Loucy (cell line): ENCODE measurements at regions not wholly inside any gene's neighbourhood (a gene's known extent, or its start where the extent isn't known, plus 50 kb on each side); places are given as distances from the start of the nearest gene placed in this dataset.

Experiments used
- H2AFZ ChIP-seq: fragments of 200-600 bp; sonication (generic); 2 replicates; pipeline ENCODE4 v1.6.0; 2016; ENCODE audit warnings: antibody characterized with exemption, mild to moderate bottlenecking, low read length, moderate library complexity
- H3F3A ChIP-seq: fragments of 200-600 bp; 2 replicates; pipeline ENCODE4 v1.6.0; 2016; ENCODE audit warnings: antibody characterized with exemption, low read depth, mild to moderate bottlenecking
- H3K27me3 ChIP-seq: fragments of 200-600 bp; sonication (generic); 2 replicates; pipeline ENCODE4 v1.6.1; 2014; ENCODE audit warnings: low read length, mild to moderate bottlenecking; ENCODE audit not compliant: insufficient read depth, poor library complexity, severe bottlenecking
- H3K36me3 ChIP-seq: fragments of 200-600 bp; sonication (generic); 2 replicates; pipeline ENCODE4 v1.6.1; 2016; ENCODE audit warnings: low read length; ENCODE audit not compliant: insufficient read depth
- H3K4me1 ChIP-seq: fragments of 200-600 bp; sonication (generic); 2 replicates; pipeline ENCODE4 v1.5.1; 2014; ENCODE audit warnings: low read length, mild to moderate bottlenecking; ENCODE audit not compliant: insufficient read depth, poor library complexity, severe bottlenecking
- H3K4me2 ChIP-seq: fragments of 200-600 bp; sonication (generic); 2 replicates; pipeline ENCODE4 v1.6.0; 2014; ENCODE audit warnings: antibody characterized with exemption, low read length, low read depth, mild to moderate bottlenecking; ENCODE audit not compliant: poor library complexity, severe bottlenecking
- H3K4me3 ChIP-seq: fragments of 200-600 bp; sonication (generic); 2 replicates; pipeline ENCODE4 v1.5.1; 2014; ENCODE audit warnings: low read length, mild to moderate bottlenecking, mixed read lengths; ENCODE audit not compliant: poor library complexity, severe bottlenecking
- H3K79me2 ChIP-seq: fragments of 200-600 bp; sonication (generic); 2 replicates; pipeline ENCODE4 v1.6.1; 2014; ENCODE audit warnings: low read length; ENCODE audit not compliant: insufficient read depth
- H3K9ac ChIP-seq: fragments of 200-600 bp; sonication (generic); 2 replicates; pipeline ENCODE4 v1.6.0; 2014; ENCODE audit warnings: mild to moderate bottlenecking, low read depth, low read length, moderate library complexity; ENCODE audit not compliant: poor library complexity, severe bottlenecking
- H3K9me2 ChIP-seq: fragments of 200-600 bp; sonication (generic); replicated peaks from 2 replicates; pipeline ENCODE4 v1.6.1; 2016; ENCODE audit warnings: low read depth, low read length, mixed read lengths
- H3K9me3 ChIP-seq: fragments of 200-600 bp; sonication (generic); 2 replicates; pipeline ENCODE4 v1.6.1; 2014; ENCODE audit warnings: mild to moderate bottlenecking, antibody characterized with exemption, low read length, low read depth; ENCODE audit not compliant: insufficient read depth
- H4K20me1 ChIP-seq: fragments of 200-600 bp; sonication (generic); 2 replicates; pipeline ENCODE4 v1.6.0; 2014; ENCODE audit warnings: antibody characterized with exemption, low read length, mild to moderate bottlenecking; ENCODE audit not compliant: insufficient read depth, poor library complexity, severe bottlenecking
- EZH2phosphoT487 ChIP-seq: fragments of 200-600 bp; IDR thresholded peaks from 2 replicates; pipeline ENCODE4 v1.6.1; 2018; ENCODE audit warnings: antibody characterized with exemption, mild to moderate bottlenecking, moderate library complexity, borderline replicate concordance
- TF ChIP-seq, protein P1 (sequence below): fragments of 200-600 bp; sonication (generic); conservative IDR thresholded peaks from 2 replicates; pipeline ENCODE4 v1.5.1; 2014; ENCODE audit warnings: mild to moderate bottlenecking, antibody characterized with exemption, low read length

DNA sequence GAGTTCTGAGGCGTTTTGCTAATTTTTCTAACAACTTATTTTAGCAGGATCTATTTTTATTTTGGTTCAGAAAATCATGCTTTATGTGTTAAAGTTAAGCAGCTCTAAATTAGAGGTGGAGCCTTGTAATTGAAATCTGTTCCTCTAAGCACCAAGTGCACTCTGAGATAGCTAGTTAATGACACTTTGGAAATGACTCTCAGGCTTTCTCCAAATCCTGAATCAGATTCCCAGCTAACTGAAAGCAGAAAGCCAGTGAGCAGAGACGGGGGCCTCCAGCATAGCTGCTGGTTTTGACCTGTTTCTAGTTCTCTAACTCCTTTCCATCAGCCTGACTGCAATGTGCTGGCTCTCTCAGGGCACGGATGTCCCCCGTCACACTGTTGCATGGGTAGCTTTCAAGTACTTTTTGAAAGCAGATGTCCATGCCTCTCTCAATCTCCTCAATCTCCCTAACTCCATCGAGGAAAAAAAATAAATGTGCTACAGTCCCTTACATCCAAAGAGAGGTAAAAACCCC is 326.5 kb downstream of the SATB2 start:
- no peaks in the 10 kb centered on the region for H3K9me3 ChIP-seq
- no peaks in the 10 kb centered on the region for H3K36me3 ChIP-seq
- no peaks in the 10 kb centered on the region for H3K27me3 ChIP-seq
- H3K4me2 ChIP-seq = no peak overlapping the region
- no peak overlapping the region for H3K9ac ChIP-seq
- H3K4me3 ChIP-seq = no peak overlapping the region
- no peaks in the 10 kb centered on the region for H3K79me2 ChIP-seq
- TF ChIP-seq, protein P1, sequence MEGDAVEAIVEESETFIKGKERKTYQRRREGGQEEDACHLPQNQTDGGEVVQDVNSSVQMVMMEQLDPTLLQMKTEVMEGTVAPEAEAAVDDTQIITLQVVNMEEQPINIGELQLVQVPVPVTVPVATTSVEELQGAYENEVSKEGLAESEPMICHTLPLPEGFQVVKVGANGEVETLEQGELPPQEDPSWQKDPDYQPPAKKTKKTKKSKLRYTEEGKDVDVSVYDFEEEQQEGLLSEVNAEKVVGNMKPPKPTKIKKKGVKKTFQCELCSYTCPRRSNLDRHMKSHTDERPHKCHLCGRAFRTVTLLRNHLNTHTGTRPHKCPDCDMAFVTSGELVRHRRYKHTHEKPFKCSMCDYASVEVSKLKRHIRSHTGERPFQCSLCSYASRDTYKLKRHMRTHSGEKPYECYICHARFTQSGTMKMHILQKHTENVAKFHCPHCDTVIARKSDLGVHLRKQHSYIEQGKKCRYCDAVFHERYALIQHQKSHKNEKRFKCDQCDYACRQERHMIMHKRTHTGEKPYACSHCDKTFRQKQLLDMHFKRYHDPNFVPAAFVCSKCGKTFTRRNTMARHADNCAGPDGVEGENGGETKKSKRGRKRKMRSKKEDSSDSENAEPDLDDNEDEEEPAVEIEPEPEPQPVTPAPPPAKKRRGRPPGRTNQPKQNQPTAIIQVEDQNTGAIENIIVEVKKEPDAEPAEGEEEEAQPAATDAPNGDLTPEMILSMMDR = no peak
- no peak for TF ChIP-seq EZH2phosphoT487
- H4K20me1 ChIP-seq = no peaks in the 10 kb centered on the region
- H3K9me2 ChIP-seq = no peaks in the 10 kb centered on the region
- H2AFZ ChIP-seq = no peak overlapping the region
- no peaks in the 10 kb centered on the region for H3F3A ChIP-seq
- H3K4me1 ChIP-seq = no peaks in the 10 kb centered on the region

DNA sequence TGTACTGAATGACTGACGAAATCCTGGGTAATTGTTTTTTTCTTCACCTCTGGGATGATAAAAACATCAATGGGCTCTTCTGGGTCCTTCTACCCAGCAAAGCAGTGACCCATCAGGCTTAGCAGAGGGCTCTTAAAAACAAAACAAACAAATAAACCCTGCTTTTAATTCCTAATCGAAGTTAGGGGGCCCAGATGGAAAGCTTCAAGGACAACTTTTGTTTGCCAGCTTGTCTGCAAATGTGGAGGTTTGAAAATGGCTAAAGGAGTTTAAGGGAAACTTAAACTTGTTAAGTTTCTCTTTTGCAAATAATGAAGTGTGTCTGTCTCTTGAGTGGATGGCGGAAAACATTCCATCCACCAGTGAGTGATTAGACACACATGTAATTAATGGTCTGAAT is 327.2 kb downstream of the SATB2 start:
- Histone ChIP-seq H3F3A (no peaks in the 10 kb centered on the region), H4K20me1 (no peaks in the 10 kb centered on the region), H3K36me3 (no peaks in the 10 kb centered on the region), H3K4me2 (no peak overlapping the region), H3K27me3 (no peaks in the 10 kb centered on the region), H3K9ac (no peak overlapping the region), H3K4me3 (no peak overlapping the region), H2AFZ (peak overlapping the region; percentile 56; the same call in 1 of the 2 replicates), H3K9me2 (no peaks in the 10 kb centered on the region), H3K79me2 (no peaks in the 10 kb centered on the region), H3K4me1 (no peaks in the 10 kb centered on the region), H3K9me3 (no peaks in the 10 kb centered on the region)
- TF ChIP-seq, protein P1 = no peak
- TF ChIP-seq EZH2phosphoT487 = no peak

DNA sequence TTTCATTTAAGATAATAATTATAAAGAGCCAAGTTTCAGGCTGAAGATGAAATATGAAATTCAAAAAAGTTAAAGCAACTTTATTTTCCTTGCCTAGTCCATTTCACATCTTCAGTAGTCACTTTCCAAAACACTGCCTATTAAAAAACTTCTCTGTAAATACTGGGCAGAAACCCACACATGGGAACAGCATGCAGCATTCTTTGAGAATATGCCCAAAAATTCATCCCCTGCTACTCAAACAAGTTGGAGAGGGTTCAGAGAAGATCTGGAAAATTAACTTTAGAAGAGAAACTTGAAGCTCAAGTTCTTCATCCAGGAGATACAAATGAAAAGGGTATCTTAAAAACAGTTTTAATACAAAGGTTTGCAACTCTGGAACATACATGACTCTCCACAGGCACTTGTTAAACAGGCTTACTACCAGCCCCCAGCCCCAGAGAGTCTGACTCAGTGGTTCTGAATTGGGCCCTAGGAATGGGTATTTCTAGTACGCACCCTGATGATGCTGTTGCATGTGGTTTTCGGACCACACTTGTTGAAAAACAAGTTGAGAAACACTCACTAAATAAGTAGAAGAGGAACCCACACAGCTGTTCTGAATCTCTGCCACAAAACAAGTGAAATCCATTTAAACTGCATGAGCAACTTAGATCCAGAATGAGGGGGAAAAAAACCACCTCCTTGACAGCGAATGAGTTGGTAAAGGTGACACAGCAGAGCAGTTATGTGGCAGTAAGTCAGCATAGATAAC is 329.1 kb downstream of the SATB2 start:
- H3K36me3 ChIP-seq = no peaks in the 10 kb centered on the region
- H3K79me2 ChIP-seq = no peaks in the 10 kb centered on the region
- H3K27me3 ChIP-seq = no peaks in the 10 kb centered on the region
- no peak overlapping the region for H2AFZ ChIP-seq
- no peak overlapping the region for H3K4me2 ChIP-seq
- H3K4me3 ChIP-seq = no peak overlapping the region
- H4K20me1 ChIP-seq = no peaks in the 10 kb centered on the region
- H3K4me1 ChIP-seq = no peaks in the 10 kb centered on the region
- TF ChIP-seq, protein P1 = no peak
- no peak for TF ChIP-seq EZH2phosphoT487
- no peaks in the 10 kb centered on the region for H3K9me2 ChIP-seq
- no peaks in the 10 kb centered on the region for H3K9me3 ChIP-seq
- H3F3A ChIP-seq = no peaks in the 10 kb centered on the region
- H3K9ac ChIP-seq = no peak overlapping the region
